ENCODE measurements at regions not wholly inside any gene's neighbourhood (a gene's known extent, or its start where the extent isn't known, plus 50 kb on each side); places are given as distances from the start of the nearest gene placed in this dataset.
"Not testable (repeated sequence)": the region's sequence is repeated elsewhere in the genome, so short reads cannot be mapped to it uniquely, and the experiment has no call there.

DNA sequence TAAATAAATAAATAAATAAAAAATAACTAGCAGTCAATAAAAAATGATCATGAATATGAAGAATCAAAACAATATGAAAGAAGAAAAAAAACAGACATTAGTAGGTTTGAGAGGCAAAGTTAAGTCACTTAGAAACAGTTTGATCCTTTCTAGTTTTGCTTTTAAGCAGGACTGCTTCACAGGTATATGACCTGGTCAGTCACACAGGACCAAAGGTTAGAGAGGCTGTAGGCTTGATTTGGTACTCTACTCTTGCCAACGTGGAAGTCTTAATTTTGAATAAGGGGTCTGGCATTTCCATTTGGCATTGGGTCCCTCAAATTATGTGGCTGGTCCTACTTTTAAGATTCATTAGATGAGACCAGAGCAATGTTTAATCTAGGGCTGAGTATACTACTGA, 441.7 kb upstream of the NECTIN3 start:
- DNase-seq = no peak

DNA sequence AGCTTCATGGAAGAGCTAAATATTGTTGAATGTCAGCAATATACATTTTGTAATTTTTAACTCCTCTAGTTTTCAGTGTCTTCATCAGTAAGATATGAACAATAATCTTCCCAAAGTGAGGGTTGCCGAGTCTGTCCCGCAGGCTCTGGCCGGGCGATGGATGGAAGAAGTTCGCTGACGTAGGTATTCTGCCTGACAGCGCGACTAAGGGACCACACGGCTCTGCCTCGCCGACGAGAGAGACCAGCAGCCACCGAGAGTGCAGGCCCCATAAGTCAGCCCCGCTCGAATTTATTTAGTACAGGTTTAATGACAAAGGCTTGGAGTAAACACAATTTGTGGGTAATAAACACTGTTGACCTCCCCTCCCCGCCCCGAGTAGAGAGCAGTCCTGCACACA, 427.4 kb upstream of the NECTIN3 start:
- no peak for DNase-seq

DNA sequence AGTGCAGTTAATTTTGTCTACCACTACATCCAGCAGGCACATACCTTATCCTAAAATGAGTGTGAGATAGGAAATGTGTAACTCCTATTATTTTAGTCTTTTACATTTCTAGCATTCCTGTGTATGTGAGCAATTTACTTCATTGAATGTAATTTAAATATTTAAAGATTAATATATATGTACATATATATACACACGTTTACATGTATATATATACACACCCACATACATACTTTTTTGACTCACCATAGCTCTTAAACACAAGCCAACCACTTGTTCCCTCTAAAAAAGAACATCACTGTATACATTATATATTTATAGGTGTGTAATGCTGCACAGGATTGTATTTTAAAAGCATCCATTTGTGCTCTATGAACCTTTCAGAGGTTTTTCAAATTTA, 425.6 kb upstream of the NECTIN3 start:
- DNase-seq = no peak

GRCh38 chr3:110646496-110646895, 425.1 kb upstream of the NECTIN3 start:
- DNase-seq = no peak

DNA sequence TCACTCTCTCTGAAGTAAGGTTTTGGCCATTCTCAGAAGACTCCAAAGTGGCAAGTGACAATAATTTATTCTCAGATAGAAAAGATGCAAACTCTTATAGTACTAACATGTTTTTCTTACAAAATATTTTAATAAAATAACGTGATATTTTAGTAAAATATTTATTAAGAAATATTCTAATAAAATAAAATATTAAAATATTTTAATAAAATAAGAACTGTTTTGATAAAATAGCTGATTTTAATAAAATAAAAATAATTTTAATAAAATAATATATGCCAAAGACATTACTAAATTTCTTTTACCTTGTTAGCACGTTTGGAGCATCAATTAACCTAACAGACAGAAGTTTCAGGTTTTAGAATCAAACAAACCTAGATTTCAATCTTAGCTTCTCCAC, 424.0 kb upstream of the NECTIN3 start:
- DNase-seq = no peak

GRCh38 chr3:110650741-110651140, 420.9 kb upstream of the NECTIN3 start:
- DNase-seq = no peak

GRCh38 chr3:110654843-110655502, 416.6 kb upstream of the NECTIN3 start:
- DNase-seq = no peak

DNA sequence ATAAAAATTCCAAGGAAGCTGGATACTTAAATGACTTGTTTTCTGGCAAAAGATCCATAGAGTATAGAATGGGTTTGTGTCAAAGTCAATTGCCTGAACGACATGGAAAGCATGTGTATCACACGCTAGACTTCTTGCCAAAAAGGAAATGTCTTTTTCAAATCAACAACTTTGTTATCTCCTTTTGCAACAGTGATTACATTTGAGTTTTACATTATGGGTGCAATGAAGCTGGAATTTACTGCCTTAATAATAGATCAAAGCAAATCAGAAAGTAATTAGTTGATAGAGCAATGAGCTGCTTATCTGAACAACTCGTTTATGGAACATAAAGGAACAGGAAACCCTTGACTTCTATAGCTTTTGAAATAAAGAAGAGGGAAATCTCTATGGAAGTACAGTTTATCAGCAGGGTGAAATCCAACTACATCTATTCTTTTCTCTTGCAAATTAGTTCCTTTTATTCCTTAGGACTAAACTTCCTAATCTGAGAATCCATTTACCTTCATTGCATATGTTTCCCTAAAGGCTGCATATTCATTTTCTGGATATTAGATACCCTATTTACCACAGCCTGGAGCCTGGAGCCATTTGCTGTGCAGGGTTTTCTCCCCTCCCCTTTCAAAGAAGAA, 415.1 kb upstream of the NECTIN3 start:
- no peak for DNase-seq

- DNase-seq = no peak
Measured at GRCh38 chr3:110664148-110664547, 407.5 kb upstream of the NECTIN3 start.

GRCh38 chr3:110666495-110666894, 405.1 kb upstream of the NECTIN3 start:
- no peak for DNase-seq

DNA sequence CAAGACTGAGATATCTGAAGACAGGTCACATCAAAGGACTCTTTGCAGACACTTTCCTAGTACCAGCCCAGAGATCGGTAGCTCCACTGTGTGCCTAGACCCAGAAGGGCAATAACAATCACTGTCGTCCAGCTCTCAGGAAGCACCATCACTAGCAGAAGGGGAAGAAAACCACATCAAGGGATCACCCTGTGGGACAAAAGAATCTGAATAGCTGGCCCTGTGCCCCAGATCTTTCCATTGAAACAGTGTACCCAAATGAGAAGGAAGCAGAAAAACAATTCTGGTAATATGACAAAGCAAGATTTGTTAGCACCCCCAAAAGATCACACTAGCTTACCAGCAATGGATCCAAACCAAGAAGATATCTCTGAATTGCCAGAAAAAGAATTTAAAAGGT, 404.4 kb upstream of the NECTIN3 start:
- no peak for DNase-seq

- no peak for DNase-seq
Measured at GRCh38 chr3:110670407-110670806, 401.2 kb upstream of the NECTIN3 start.

DNA sequence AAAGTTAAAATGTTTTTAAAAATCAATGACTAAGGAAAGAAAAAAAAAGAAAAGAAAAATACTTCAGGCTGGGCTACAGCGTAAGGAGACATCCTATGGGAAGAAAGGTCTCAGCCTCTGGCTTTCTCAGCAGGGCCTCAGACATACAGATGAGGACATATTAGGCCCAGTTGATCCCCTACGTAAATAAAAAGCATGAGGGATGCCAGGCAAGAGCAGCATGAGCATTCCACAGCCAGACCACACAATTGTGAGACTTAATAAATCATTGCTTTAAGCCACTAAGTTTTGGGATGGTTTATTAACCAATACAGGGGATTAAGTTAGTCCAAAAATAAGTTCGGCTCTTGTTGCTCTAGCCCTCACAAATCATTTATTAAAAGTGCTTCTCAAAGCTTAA, 394.1 kb upstream of the NECTIN3 start:
- no peak for DNase-seq

DNA sequence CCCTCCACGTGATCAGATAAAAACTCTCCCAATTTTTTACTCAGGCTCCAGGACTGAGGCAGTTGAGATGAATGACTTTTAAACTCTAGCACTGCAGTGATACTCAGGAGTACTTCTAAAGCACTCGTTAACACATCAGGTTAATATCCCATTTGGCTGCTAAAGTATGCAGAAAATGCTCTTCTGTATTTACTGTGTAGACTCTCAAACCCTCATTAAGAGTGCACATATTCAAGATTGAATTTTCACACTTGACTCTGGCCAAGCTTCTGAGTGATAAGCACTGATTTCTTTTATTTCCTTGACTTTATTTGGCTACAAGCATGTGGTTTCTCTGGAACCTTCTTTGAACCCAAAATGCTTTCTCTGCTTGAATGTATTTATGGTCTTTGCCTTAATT, 392.3 kb upstream of the NECTIN3 start:
- no peak for DNase-seq

DNA sequence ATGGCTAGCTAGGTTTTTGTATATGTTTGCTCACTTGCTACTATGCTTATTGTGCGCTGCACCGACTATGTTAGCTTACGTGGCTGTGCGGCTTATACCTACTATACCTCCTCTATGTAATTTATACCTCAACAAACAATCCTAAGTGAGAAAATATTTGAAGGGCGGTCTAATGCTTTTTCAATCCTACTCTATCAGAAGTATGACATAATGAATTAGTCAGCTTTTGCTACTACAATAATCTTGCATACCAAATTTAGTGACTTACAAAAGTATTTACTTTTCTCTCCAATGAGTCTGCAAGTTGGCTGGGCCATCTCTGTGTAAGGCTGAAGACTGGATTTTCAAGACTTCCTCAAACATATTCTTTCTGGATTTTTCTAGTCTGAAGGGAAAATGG, 391.2 kb upstream of the NECTIN3 start:
- no peak for DNase-seq

DNA sequence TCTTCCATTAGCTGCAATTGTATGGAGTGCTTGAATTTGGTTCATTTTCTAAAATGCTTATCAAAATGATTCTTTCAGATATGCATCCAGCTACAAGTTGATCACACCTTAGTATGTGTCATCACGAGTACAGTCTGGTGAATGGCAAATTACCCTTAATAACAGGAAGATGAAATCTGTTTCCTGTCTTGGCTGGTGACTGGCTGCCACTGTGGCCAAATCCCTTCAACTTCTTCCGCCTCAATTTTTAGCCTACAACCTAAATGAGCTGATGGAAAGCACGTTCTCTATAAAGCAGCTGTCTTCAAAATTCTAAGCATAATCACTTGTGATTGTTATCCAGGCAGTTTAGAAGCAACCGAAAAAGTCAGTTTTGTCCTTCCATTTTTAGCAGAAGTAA, 387.1 kb upstream of the NECTIN3 start:
- no peak for DNase-seq

GRCh38 chr3:110685630-110686029, 386.0 kb upstream of the NECTIN3 start:
- DNase-seq = no peak

- DNase-seq = no peak
Measured at GRCh38 chr3:110686701-110687100, 384.9 kb upstream of the NECTIN3 start.

DNA sequence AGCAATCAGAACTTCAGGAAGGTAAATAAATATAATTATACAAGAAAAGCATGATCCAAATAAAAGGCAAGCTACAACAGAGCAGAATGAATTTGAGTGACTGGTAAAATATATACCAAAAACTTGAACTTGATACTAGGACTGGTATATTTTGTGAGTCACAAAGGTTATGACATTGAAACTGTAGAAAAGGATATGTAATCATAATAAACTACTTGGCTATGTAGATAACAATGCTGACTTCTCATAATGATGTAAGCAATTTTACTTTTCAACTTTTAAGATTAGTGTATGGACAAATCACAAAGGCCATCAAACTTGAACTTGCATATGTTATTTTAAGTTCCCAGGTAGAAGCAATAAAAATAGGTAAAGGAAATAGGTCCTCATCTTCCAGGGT, 384.5 kb upstream of the NECTIN3 start:
- no peak for DNase-seq

GRCh38 chr3:110697961-110698360, 373.7 kb upstream of the NECTIN3 start:
- no peak for DNase-seq

DNA sequence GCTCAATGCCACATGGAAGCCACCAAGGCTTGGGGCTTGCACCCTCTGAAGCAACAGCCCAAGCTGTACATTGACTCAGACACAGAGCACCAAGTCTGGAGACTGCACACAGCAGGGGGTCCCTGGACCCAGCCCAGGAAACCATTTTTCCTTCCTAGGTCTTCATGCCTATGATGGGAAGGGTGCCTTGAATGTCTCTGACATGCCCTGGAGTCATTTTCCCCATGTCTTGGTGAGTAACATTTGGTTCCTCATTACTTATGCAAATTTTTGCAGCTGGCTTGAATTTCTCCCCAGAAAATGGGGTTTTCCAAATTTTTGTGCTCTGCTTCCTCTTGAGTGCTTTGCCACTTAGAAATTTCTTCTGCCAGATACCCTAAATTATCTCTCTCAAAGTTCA, 367.3 kb upstream of the NECTIN3 start:
- DNase-seq = not testable (repeated sequence)

GRCh38 chr3:110708156-110708555, 363.5 kb upstream of the NECTIN3 start:
- no peak for DNase-seq

DNA sequence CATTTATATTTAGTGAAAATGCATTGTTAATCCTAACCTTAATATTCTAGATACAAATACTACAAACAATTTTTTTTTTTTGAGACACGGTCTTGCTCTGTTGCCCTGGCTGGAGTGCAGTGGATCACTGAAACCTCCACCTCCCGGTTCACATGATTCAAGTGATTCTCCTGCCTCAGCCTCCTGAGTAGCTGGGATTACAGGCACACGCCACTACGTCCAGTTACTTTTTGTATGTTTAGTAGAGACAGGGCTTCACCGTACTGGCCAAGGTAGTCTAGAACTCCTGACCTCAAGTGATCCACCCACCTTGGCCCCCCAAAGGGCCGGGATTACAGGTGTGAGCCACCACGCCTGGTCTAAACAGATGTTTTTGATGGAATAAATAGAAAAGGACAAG, 361.5 kb upstream of the NECTIN3 start:
- DNase-seq = no peak

- DNase-seq = no peak
Measured at GRCh38 chr3:110710603-110711002, 361.0 kb upstream of the NECTIN3 start.
